ENCODE measurements at regions not wholly inside any gene's neighbourhood (a gene's known extent, or its start where the extent isn't known, plus 50 kb on each side); places are given as distances from the start of the nearest gene placed in this dataset.

- no peak for DNase-seq (ENCODE audit: low spot score)
Measured at GRCh38 chr12:4015225-4016091, 142.3 kb upstream of the PARP11 start.

DNA sequence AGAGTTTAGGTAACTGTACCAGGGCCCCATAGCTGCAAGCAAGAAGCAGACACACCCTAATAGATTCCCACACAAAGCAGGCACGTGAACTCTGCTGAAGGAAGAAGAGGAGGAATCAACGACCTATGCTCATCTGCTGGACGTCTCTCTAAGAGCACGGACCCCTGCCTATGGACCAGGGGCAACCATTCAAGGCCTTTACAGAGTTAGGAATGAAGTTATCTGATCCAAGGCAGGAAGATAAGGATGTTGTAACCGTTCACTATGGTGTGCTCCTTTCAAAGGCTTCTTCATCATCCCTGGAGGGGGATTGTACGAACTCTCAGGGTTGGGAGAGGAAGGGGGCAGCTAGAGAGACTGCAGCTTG lies 141.6 kb upstream of the PARP11 start:
- no peak for DNase-seq (ENCODE audit: low spot score)

GRCh38 chr12:4014444-4014843 lies 141.2 kb upstream of the PARP11 start:
- DNase-seq (ENCODE audit: low spot score) = no peak

GRCh38 chr12:4012977-4013968 lies 140.1 kb upstream of the PARP11 start:
- no peak for DNase-seq (ENCODE audit: low spot score)

DNA sequence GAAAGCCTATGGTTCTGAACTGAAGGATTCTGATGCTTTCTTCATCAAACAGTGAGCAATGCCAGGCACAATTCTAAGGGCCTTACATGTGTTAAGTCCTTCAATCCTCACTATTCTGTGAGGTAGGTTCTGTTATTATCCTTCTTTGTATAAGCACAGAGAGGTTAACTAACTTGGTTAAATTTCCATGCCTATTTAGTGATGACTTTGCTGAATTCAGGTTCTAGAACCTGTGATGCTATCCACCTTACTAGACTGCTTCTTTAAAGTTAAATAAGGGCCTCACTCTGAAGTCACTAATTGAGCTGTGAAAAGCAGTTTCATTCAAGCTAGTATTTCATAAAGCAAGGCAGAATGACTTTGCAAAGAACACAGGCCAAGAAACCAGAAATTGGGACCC lies 138.9 kb upstream of the PARP11 start:
- DNase-seq (ENCODE audit: low spot score) = no peak

GRCh38 chr12:4011597-4011996 lies 138.4 kb upstream of the PARP11 start:
- no peak for DNase-seq (ENCODE audit: low spot score)

- DNase-seq (ENCODE audit: low spot score) = no peak
Measured at GRCh38 chr12:4009979-4010704, 136.9 kb upstream of the PARP11 start.

DNA sequence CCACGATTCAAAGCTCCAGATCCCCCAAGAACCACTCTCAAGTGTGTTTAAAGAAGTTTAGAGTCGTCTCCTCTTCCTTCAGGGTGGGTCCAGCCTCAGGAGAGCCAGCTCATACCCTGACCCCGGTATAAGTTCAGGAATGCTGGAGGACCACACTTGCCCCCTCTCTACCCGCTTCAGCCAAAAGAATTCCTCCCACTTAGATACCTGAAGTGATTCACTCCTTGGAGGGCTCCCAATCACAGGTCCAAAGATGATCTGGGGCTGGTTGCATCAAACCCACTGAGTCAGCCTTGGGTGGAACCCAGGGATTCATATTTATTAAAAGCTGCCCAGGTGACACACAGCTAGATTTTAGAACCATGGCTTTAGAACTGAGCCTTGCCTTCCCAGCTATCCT lies 133.5 kb upstream of the PARP11 start:
- DNase-seq (ENCODE audit: low spot score) = no peak

GRCh38 chr12:4005851-4006430 lies 132.7 kb upstream of the PARP11 start:
- DNase-seq (ENCODE audit: low spot score) = no peak

DNA sequence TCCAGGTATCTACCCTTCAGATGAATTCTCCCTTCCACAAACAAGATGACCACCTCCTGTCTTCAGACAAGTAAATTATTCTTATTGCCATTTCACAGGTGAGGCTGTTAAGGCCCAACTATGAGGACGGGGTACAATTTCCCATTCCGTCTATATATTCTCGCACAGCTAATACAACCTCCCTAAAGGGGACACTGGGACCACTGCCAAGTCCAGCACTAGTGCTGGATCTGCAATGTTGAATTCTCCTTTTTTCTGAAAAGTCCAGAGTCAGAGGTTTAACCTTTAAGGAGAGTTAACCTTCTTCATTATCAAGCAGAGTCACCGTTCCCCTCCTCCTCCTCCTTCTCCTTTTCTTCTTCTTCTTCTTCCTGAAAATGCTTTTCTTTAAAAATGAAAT lies 130.4 kb upstream of the PARP11 start:
- DNase-seq (ENCODE audit: low spot score) = no peak

DNA sequence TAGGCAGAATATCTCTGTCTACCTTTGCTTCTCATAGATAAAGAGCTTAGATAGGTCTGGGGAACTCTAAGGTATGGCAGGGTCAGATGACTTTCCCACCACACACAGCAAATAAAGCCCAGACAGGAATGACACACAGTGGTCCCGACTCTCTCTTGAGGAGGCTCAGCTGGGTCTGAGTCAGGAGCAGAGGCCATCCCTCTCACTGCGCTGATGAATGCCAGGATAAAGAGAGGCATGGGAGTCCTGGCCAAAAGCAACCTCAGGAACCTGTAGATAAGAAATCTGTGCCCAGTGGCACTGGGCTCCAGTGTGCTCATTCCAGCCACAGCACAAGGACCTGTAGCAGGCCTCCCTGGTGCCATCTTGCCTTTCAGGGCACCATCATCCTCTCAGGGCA lies 129.4 kb upstream of the PARP11 start:
- DNase-seq (ENCODE audit: low spot score) = no peak

DNA sequence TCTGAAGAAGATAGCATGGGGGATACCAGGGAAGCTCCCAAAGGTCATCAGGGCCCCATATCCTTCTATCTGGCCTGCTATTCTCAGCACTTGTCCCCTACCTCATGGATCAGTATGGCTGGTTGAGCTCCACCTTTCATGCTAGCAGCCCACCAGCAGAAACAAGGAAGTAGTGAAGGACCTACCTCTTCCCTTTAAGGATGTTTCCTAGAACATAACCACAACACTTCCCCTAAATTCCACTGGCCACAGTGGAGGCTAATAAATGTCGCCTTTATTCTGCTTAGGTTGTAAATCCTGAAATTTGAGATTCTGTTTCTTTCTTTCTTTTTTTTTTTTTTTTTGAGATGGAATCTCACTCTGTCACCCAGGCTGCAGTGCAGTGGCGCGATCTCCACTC lies 128.6 kb upstream of the PARP11 start:
- DNase-seq (ENCODE audit: low spot score) = no peak

- DNase-seq (ENCODE audit: low spot score) = no peak
Measured at GRCh38 chr12:4001031-4001430, 127.8 kb upstream of the PARP11 start.

DNA sequence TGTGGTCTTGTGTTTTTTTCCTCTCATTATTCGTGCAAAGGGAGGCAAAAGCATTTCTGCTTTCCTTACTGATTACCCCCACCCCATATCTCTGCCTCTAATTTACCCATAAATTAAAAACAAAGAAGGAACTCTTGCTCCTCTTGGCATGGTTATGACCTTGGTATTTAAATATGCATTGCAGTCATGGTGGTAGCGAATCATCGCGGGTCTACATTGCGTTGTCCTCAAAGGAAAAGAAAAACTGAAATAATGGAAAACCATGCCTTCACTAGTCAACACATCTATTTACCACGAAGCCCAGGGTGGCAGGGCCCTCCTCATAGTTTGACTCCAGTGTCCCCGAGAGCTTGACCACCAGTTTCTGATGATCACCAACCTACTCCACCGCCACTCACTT lies 126.7 kb upstream of the PARP11 start:
- DNase-seq (ENCODE audit: low spot score) = no peak

DNA sequence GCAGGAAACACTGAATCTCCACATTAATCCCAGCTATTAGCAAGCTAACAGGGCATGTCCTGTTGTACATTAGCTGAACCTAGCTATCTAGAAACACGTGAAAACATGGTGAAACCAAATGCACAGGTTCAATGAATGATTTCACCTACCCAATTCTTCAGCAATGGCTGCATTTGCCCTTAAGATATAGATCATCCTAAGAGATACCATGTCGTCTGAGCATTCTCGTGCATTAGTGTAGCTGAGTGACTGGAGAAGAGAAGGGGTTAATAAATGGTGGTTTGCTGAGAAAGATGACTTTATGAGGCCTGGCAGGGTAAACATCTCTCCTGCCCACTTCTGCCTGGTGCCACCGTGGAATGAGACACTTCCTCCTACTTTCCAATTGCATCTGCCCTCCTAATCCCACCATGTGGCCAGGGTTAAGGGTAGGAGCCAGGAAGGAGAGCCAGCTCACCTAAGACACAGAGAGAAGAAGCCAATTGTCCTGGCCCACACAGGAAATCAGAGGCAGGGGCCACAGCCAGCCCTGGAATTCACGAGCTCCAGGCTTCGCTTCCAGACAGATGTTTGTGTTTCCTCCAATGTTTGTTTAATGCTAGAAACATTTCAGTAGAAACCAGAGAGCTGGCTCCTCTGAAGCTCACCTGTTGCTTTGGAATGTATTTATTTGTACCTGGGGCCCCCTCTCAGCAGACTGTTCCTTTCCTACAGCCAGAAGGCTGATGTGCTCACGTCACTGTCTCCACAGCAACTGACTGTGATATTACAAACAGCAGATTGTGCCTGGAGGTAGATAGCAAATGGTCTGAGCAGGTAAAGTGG lies 126.0 kb upstream of the PARP11 start:
- no peak for DNase-seq (ENCODE audit: low spot score)

DNA sequence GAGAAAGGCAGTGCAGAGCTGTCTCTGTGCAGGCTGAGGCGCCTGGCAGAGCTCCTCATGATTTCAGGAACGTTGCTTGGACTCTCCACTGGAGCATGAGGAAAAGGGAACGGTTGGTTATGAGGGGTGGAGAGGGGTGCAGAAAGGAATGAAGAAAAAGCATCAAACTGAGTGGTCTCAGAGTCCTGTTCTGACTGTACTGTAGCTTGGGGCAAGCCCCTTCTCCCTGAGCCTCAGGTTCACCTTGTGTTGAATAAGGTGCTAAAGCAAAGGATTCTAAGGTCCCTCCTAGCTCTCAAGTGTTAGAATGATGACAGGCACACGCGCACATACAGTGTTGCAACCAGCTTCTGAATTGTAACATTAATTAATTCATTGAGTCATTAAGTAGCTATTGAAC lies 125.2 kb upstream of the PARP11 start:
- no peak for DNase-seq (ENCODE audit: low spot score)

DNA sequence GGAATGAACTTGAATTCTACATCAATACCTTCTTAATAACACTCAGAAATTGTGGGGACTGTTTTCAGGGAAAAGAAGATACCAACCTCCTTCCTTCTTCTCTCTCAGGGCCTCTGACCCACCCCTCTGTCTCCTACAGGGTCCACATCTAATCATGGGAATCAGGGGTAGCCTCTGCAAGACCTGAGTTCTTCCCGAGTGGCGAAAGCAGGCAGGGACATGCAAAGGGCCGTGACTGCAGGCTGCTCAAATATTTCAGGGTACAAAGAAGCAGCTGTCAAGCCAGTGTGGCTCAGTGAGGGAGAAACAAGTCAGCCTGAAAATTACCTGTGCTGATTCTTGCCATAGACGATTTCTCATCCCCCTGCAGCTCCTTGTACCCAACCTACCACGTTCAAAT lies 123.1 kb upstream of the PARP11 start:
- DNase-seq (ENCODE audit: low spot score) = no peak

DNA sequence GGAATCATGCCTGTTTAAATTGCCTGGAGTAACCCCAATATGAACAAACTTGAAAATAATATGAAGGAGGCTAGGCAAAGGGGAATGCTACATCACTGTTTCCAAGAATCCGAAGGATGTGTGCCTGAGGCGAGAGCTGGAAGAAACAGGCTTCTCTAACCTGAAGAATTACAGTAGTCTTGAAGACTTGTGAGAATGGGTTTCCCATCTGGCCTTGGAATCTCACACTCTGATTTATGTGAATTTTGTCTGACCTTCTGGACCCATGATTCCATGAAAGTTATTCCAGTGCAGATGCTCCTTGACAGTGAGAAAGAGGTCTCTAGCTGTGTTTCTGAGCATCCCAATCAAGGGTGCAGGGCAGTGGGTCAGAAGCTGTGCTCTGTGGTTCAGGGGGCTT lies 122.1 kb upstream of the PARP11 start:
- DNase-seq (ENCODE audit: low spot score) = no peak

DNA sequence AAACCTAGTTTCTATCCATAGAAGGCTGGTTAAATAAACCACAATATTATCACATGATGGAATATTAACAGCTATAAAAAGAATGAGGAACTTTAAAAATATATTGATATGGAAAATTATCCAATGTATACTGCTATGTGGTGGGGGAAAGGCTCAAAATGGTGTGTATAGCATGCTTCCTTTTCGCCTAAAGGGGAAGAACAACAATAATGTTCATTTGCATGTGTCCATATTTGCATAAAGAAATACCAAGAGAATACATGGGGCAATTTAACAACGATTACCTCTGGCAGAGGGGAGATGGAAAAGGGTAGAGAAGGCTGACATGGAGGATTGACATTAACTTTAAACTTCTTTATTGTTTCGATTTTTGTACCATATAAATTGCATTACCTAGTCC lies 121.3 kb upstream of the PARP11 start:
- no peak for DNase-seq (ENCODE audit: low spot score)

DNA sequence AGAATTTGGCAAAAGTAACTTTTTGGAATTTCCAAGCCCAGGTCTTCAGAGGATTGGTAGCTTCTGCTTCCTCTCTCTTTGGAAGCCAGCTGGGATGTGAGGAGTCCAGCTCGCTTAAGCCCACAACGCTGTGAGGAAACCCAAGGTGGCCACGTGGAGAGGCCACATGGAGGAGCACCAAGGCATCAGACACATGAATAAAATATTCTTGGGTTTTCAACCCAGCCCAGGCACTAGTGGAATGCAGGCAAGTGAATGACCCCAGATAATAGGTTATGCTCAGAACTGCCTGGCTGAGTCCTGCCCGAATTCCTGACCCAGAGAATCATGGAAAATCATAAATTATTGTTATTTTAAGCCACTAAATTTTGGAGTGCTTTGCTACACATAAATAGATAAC lies 119.7 kb upstream of the PARP11 start:
- no peak for DNase-seq (ENCODE audit: low spot score)
